Caco-2 (cell line): ENCODE measurements at regions not wholly inside any gene's neighbourhood (a gene's known extent, or its start where the extent isn't known, plus 50 kb on each side); places are given as distances from the start of the nearest gene placed in this dataset.

Experiments
- BruUV-seq: library from RNA; stranded (reverse); fragments of 400-500 nt; replicated peaks from 2 replicates; lab custom pipeline; 2021; lab: Mats Ljungman, UMichigan
- CTCF ChIA-PET: fragments of 300-600 bp; sonication (Branson Sonifier 250); formaldehyde crosslinking; loops from one replicate; lab custom pipeline; 2022; ENCODE audit warnings: antibody characterized with exemption; lab: Charles Lee
- POLR2A ChIA-PET: fragments of 300-600 bp; sonication (Branson Sonifier 250); formaldehyde crosslinking; loops from one replicate; lab custom pipeline; 2022; ENCODE audit warnings: antibody characterized with exemption; lab: Charles Lee
- DNase-seq, 2 experiments: peaks; one replicate each; pipeline versions ENCODE4 v3.0.0 to v3.0.0-alpha.2; 2020 to 2022
- H3K27me3 ChIP-seq: replicated peaks from 2 replicates; pipeline ENCODE4 v1.6.0; 2011; ENCODE audit warnings: low read length; ENCODE audit not compliant: control insufficient read depth, insufficient read depth
- H3K36me3 ChIP-seq: 2 replicates; pipeline ENCODE4 v1.5.1; 2011; ENCODE audit warnings: low read length; ENCODE audit not compliant: control insufficient read depth, insufficient read depth
- H3K4me1 ChIP-seq: fragments of 250-450 bp; sonication (Bioruptor Pico); 2 replicates; pipeline ENCODE4 v1.5.1; 2020; ENCODE audit warnings: mild to moderate bottlenecking
- H3K4me3 ChIP-seq: 2 replicates; pipeline ENCODE4 v1.5.1; 2011; ENCODE audit warnings: low read depth, mild to moderate bottlenecking, control low read depth, low read length
- H3K9me3 ChIP-seq: fragments of 250-450 bp; sonication (Bioruptor Pico); 2 replicates; pipeline ENCODE4 v1.5.1; 2020; ENCODE audit warnings: mild to moderate bottlenecking, moderate library complexity
- H3K27ac Mint-ChIP-seq: one replicate; pipeline ENCODE4 v1.8.0; 2022; ENCODE audit warnings: mixed read lengths; ENCODE audit not compliant: unreplicated experiment
- H3K27me3 Mint-ChIP-seq: one replicate; pipeline ENCODE4 v1.8.0; 2022; ENCODE audit warnings: mixed read lengths; ENCODE audit not compliant: insufficient read depth, unreplicated experiment
- H3K36me3 Mint-ChIP-seq: one replicate; pipeline ENCODE4 v1.8.0; 2022; ENCODE audit warnings: mild to moderate bottlenecking, mixed read lengths; ENCODE audit not compliant: insufficient read depth, unreplicated experiment
- H3K4me1 Mint-ChIP-seq: one replicate; pipeline ENCODE4 v1.8.0; 2022; ENCODE audit warnings: low read depth, mixed read lengths; ENCODE audit not compliant: unreplicated experiment
- H3K4me3 Mint-ChIP-seq: one replicate; pipeline ENCODE4 v1.8.0; 2022; ENCODE audit warnings: mild to moderate bottlenecking, moderate library complexity, mixed read lengths; ENCODE audit not compliant: unreplicated experiment
- H3K9me3 Mint-ChIP-seq: one replicate; pipeline ENCODE4 v1.8.0; 2022; ENCODE audit warnings: mixed read lengths; ENCODE audit not compliant: unreplicated experiment
- intact Hi-C: fragments of 100-400 bp; cut with micrococcal nuclease; formaldehyde crosslinking; loops from one replicate; pipeline ENCODE4 v1.10.0; 2022; ENCODE audit not compliant: unreplicated experiment
- TF ChIP-seq, protein P1 (sequence below), 2 experiments: fragments of 200-600 bp in 1 of 2; IDR thresholded peaks; 1 replicate in 1 of 2; 2 replicates in 1 of 2; pipeline versions ENCODE4 v1.5.1 to v1.8.0; 2011 to 2022; ENCODE audit warnings: antibody characterized with exemption in 1 of 2, control low read depth in 1 of 2, inconsistent platforms in 1 of 2, low read depth in 1 of 2, low read length in 1 of 2, mild to moderate bottlenecking in 1 of 2, moderate library complexity in 1 of 2; ENCODE audit not compliant: insufficient read depth in 1 of 2, severe bottlenecking in 1 of 2, unreplicated experiment in 1 of 2

DNA sequence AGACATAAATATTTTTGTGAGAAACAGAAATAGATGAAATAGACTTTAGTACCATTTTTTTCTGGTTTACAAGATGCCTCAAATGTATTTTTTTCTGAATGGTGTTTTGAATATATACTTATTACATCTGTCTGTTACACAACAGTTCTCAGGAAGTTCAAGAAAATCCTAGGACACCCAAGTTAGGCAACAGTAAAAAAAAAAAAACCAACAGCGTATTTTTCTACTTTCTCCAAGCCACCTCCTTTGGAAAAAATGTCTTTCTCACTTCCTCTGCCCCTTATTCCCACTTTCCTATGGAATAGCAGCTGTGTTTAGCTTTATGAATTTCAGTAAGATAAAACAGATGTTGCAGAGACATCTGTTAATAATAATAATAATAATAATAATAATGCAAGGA, 489.6 kb upstream of the KLF12 start:
- no peak for DNase-seq
- Histone ChIP-seq H3K4me3 (no peak overlapping the region), H3K4me1 (no peaks in the 10 kb centered on the region), H3K9me3 (no peaks in the 10 kb centered on the region), H3K36me3 (no peaks in the 10 kb centered on the region), H3K27me3 (no peaks in the 10 kb centered on the region)
- CTCF ChIA-PET, result no interaction called here
- intact Hi-C loops, result no loop called here
- no peaks in the 10 kb centered on the region for H3K36me3 Mint-ChIP-seq
- TF ChIP-seq, protein P1, sequence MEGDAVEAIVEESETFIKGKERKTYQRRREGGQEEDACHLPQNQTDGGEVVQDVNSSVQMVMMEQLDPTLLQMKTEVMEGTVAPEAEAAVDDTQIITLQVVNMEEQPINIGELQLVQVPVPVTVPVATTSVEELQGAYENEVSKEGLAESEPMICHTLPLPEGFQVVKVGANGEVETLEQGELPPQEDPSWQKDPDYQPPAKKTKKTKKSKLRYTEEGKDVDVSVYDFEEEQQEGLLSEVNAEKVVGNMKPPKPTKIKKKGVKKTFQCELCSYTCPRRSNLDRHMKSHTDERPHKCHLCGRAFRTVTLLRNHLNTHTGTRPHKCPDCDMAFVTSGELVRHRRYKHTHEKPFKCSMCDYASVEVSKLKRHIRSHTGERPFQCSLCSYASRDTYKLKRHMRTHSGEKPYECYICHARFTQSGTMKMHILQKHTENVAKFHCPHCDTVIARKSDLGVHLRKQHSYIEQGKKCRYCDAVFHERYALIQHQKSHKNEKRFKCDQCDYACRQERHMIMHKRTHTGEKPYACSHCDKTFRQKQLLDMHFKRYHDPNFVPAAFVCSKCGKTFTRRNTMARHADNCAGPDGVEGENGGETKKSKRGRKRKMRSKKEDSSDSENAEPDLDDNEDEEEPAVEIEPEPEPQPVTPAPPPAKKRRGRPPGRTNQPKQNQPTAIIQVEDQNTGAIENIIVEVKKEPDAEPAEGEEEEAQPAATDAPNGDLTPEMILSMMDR (IDR thresholded peaks at IDR 0.05; ENCODE audit: insufficient read depth in 1 of 2, low read depth in 1 of 2, low read length in 1 of 2, severe bottlenecking in 1 of 2, unreplicated experiment in 1 of 2), result no peak
- peaks cover 9% of the 10 kb centered on the region for H3K27me3 Mint-ChIP-seq
- no peaks in the 10 kb centered on the region for H3K9me3 Mint-ChIP-seq
- POLR2A ChIA-PET, result no interaction called here
- H3K4me3 Mint-ChIP-seq, result no peak overlapping the region
- no TSS peak for BruUV-seq
- H3K4me1 Mint-ChIP-seq, result no peaks in the 10 kb centered on the region
- no peak overlapping the region for H3K27ac Mint-ChIP-seq

DNA sequence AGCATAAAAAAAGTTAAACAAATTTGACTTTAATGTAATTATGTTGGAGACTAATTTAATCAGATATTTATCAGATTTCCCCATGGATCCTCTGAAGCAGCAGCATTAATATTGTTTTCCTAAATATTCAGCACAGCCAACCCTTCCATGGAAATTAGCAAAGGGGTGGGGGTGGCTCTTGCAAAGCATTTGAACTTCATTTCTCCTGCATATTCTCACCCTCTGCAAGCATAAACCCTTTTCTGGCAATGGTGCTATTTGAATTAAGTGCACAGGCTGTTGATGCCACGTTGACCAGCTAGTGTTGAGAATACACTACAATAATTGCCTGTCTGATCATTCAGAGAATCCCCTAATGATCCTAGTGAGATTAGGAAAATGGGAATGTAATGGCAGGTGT, 488.1 kb upstream of the KLF12 start:
- intact Hi-C loops, result no loop called here
- Mint-ChIP-seq H3K27ac (no peak overlapping the region), H3K27me3 (peaks cover 9% of the 10 kb centered on the region), H3K9me3 (no peaks in the 10 kb centered on the region), H3K36me3 (no peaks in the 10 kb centered on the region), H3K4me3 (no peak overlapping the region), H3K4me1 (no peaks in the 10 kb centered on the region)
- H3K4me3 ChIP-seq, result no peak overlapping the region
- TF ChIP-seq, protein P1 (IDR thresholded peaks at IDR 0.05; ENCODE audit: insufficient read depth in 1 of 2, low read depth in 1 of 2, low read length in 1 of 2, severe bottlenecking in 1 of 2, unreplicated experiment in 1 of 2), result no peak
- no peaks in the 10 kb centered on the region for H3K9me3 ChIP-seq
- ChIA-PET POLR2A (no interaction called here), CTCF (no interaction called here)
- no peaks in the 10 kb centered on the region for H3K4me1 ChIP-seq
- no TSS peak for BruUV-seq
- H3K36me3 ChIP-seq, result no peaks in the 10 kb centered on the region
- no peak for DNase-seq
- no peaks in the 10 kb centered on the region for H3K27me3 ChIP-seq

DNA sequence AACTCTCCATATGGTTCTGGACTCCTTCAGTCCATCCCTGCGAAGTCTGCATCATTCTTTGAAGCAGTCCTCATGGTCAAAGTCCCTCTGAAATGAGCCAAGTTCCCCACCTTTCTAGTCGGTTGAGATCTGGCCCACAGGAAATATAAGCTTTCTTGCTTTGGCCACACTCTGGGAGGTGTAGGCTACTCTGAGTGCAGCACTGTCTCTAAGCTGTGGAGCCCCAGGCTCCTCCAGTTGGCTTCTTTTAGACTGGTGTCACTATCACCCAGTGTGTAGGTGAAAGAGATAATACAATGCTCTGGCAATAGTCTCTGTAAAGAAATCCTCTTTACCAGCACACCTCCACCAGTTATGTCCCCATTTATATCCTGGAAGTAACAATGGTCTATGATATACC, 486.5 kb upstream of the KLF12 start:
- TF ChIP-seq, protein P1 (IDR thresholded peaks at IDR 0.05; ENCODE audit: insufficient read depth in 1 of 2, low read depth in 1 of 2, low read length in 1 of 2, severe bottlenecking in 1 of 2, unreplicated experiment in 1 of 2), result no peak
- Histone ChIP-seq H3K9me3 (no peaks in the 10 kb centered on the region), H3K36me3 (no peaks in the 10 kb centered on the region), H3K27me3 (no peaks in the 10 kb centered on the region), H3K4me3 (no peak overlapping the region), H3K4me1 (no peaks in the 10 kb centered on the region)
- Mint-ChIP-seq H3K9me3 (no peaks in the 10 kb centered on the region), H3K4me1 (no peaks in the 10 kb centered on the region), H3K36me3 (no peaks in the 10 kb centered on the region), H3K27me3 (peaks cover 9% of the 10 kb centered on the region), H3K27ac (no peak overlapping the region), H3K4me3 (no peak overlapping the region)
- BruUV-seq, result no TSS peak
- POLR2A ChIA-PET, result no interaction called here
- no peak for DNase-seq
- intact Hi-C loops, result no loop called here
- CTCF ChIA-PET, result no interaction called here
